ENCODE measurements at regions not wholly inside any gene's neighbourhood (a gene's known extent, or its start where the extent isn't known, plus 50 kb on each side); places are given as distances from the start of the nearest gene placed in this dataset.
"Not testable (repeated sequence)": the region's sequence is repeated elsewhere in the genome, so short reads cannot be mapped to it uniquely, and the experiment has no call there.

- no peak for DNase-seq
Observed at GRCh38 chr1:228669242-228669585, 66.1 kb upstream of the RHOU start.

- DNase-seq, result not testable (repeated sequence)
Observed at GRCh38 chr1:228681076-228681565, 54.2 kb upstream of the RHOU start.

DNA sequence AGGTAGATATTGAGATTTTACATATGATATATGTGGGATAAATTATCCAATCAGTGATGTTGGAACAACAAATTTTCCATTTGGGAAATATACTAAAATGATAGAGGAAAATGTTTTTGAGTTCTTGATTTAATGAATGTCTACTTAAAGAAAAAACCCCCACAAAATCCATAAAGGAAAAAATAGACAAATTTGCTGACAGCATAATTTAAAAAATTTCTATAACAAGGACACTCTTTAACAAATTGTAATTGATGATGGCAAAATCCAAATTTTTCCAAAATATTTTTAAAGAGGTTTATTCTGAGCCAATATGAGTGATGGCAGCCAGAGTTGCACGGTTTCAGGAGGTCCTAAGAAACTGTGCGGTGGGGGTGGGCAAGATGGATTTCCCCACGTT, 51.9 kb upstream of the RHOU start:
- no peak for DNase-seq

- no peak for DNase-seq
Observed at GRCh38 chr1:228684607-228685006, 50.7 kb upstream of the RHOU start.

DNA sequence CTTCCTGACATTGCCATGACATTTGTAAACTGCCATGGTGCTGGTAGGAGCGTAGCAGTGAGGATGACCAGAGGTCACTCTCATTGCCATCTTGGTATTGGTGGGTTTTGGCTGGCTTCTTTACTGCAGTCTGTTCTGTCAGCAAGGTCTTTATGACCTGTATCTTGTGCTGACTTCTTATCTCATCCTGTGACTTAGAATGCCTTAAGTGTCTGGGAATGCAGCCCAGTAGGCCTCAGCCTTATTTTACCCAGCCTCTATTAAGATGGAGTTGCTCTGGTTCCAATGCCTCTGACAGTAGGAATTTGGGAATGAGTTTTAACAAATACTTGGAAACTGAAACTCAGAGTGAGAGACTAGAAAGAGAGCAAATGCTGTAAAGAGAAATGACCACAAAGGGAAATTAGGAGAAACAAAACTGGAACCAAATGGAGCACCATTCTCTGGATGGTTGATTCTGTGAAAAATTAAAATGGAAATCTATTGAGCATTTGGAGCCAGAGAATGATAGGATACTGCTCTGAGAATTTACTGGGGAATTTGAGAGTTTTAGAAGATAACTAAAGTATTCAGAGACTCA, 50.1 kb upstream of the RHOU start:
- DNase-seq, result no peak
